Ectodermal cell (in vitro differentiated cells): ENCODE measurements at regions not wholly inside any gene's neighbourhood (a gene's known extent, or its start where the extent isn't known, plus 50 kb on each side); places are given as distances from the start of the nearest gene placed in this dataset.

Experiments used
- H3K27ac ChIP-seq: 2 replicates; pipeline ENCODE4 v1.7.0; 2013; ENCODE audit warnings: mild to moderate bottlenecking, low read depth, low read length; ENCODE audit not compliant: insufficient read depth, poor library complexity, severe bottlenecking
- H3K27me3 ChIP-seq: 2 replicates; pipeline ENCODE4 v1.7.0; 2013; ENCODE audit warnings: mild to moderate bottlenecking, low read length; ENCODE audit not compliant: insufficient read depth, control insufficient read depth, poor library complexity, severe bottlenecking
- H3K36me3 ChIP-seq: one replicate; pipeline ENCODE4 v1.7.0; 2013; ENCODE audit warnings: low read length; ENCODE audit not compliant: control insufficient read depth, insufficient read depth
- H3K4me1 ChIP-seq: one replicate; pipeline ENCODE4 v1.7.0; 2013; ENCODE audit warnings: low read length; ENCODE audit not compliant: control insufficient read depth, insufficient read depth
- H3K4me3 ChIP-seq: 2 replicates; pipeline ENCODE4 v1.7.0; 2013; ENCODE audit warnings: low read depth, low read length, control low read depth; ENCODE audit not compliant: insufficient read depth
- H3K9me3 ChIP-seq: 2 replicates; pipeline ENCODE4 v1.7.0; 2013; ENCODE audit warnings: mild to moderate bottlenecking, low read length, moderate library complexity; ENCODE audit not compliant: control insufficient read depth
- WGBS, 2 experiments: methylation state at CpG; one replicate each; pipeline ENCODE4 v1.1.7; 2013; ENCODE audit warnings: missing lambda C conversion rate in 2 of 2; 5-methylcytosine and 5-hydroxymethylcytosine counted together

DNA sequence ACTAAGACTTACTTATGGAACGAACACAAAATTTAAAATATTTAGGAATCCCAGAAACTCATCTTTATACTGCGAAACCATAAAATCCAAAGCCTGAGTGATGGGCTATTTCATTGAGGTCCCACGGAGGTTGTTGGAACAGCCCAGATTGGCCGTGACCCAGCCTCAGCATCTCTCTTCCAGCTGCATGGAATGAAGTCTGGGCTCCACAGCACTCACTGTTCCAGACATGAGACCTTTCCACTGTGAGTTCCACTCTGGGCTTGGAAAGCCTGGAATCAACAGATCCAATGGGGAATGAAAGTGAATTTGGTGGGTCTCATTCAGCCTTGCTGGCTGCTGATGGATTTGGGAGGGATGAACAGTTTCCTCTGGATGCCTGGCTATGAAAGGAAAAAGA is 184.9 kb downstream of the EMX2 start:
- Histone ChIP-seq H3K4me3 (no peak overlapping the region), H3K27me3 (no peaks in the 10 kb centered on the region), H3K27ac (no peak overlapping the region), H3K4me1 (no peaks in the 10 kb centered on the region), H3K36me3 (no peaks in the 10 kb centered on the region), H3K9me3 (no peaks in the 10 kb centered on the region)
- WGBS, 2 experiments: 94 to 98% methylated on average over 4 of the region's 4 CpGs

DNA sequence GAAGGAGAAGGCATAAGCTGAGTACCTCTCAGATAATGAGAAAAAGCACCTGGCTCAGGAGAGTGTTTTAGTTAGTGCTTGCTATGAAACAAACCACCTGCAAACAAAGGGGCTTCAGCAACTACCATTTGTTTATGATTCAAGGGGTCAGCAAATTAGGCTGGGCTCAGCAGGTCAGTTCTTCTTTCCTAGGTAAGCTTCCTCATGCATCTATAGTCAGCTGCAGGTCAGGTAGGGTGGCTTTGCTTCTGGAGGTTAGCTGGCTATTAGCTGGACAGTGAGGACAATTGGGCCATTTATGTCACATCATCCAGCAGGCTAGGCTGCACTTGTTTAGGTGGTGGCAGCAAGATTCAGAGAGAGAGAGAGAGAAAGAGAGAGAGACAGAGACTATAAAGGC is 185.5 kb downstream of the EMX2 start:
- no peaks in the 10 kb centered on the region for H3K36me3 ChIP-seq
- no peaks in the 10 kb centered on the region for H3K27me3 ChIP-seq
- no peak overlapping the region for H3K4me3 ChIP-seq
- no peak overlapping the region for H3K27ac ChIP-seq
- H3K9me3 ChIP-seq: no peaks in the 10 kb centered on the region
- H3K4me1 ChIP-seq: no peaks in the 10 kb centered on the region

DNA sequence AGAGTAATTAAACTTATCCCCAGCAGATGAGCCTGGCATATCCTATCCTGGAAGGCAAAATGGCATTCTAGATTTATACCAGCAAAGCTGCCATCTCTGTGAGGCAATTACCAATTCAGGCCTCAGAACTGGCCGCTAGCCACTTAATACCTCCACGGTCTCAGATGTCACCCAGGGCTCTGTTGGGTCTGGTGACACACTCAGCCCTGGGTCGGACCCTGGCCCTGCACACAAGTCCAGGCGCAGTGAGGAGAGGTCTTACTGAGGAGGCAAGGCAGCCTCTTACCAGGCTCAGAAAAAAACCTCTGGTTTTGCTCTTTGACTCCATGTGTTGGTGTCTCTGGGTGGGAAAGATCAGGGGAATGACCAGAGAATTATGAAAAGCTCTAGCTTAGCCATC is 186.6 kb downstream of the EMX2 start:
- no peak overlapping the region for H3K4me3 ChIP-seq
- WGBS, 2 experiments: 93 to 97% methylated on average over 4 of the region's 4 CpGs
- no peaks in the 10 kb centered on the region for H3K9me3 ChIP-seq
- no peak overlapping the region for H3K27ac ChIP-seq
- H3K27me3 ChIP-seq: peaks cover 8% of the 10 kb centered on the region
- H3K36me3 ChIP-seq: no peaks in the 10 kb centered on the region
- no peaks in the 10 kb centered on the region for H3K4me1 ChIP-seq

DNA sequence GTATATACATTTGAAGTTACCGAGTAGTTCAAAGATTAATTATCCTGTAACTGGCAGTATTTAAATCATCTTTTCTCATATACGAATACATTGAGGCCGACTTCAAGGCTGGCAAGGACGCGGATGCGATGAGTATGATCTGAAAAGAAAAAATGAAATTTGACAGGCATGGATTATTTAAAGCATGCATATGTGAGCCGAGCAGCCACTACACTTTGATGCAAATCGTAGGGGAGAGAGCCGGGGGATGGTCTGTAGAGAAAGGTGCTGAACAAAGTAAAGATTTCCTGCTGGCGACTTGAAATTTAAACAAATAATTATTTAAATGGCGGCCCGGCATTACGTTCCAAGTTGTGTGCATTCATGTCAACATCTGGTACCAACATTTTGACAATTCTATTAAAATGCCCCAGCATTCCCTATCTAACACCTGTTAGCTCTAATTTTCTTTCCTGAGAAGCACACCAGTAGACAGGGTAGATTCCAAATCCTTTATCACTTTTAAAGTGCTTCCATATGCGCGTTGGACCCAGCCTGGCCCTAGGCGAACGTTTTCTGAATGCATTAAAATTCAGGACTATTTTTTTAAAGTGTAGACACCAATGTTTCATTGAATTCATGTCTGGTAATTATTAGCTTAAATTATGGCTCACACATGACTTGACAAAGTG is 188.7 kb downstream of the EMX2 start:
- no peak overlapping the region for H3K27ac ChIP-seq
- no peak overlapping the region for H3K4me3 ChIP-seq
- no peaks in the 10 kb centered on the region for H3K9me3 ChIP-seq
- H3K36me3 ChIP-seq: no peaks in the 10 kb centered on the region
- WGBS, 2 experiments: 84 to 89% methylated on average over 16 to 17 of the region's 17 CpGs
- peaks cover 28% of the 10 kb centered on the region for H3K27me3 ChIP-seq
- peaks cover 9% of the 10 kb centered on the region for H3K4me1 ChIP-seq

DNA sequence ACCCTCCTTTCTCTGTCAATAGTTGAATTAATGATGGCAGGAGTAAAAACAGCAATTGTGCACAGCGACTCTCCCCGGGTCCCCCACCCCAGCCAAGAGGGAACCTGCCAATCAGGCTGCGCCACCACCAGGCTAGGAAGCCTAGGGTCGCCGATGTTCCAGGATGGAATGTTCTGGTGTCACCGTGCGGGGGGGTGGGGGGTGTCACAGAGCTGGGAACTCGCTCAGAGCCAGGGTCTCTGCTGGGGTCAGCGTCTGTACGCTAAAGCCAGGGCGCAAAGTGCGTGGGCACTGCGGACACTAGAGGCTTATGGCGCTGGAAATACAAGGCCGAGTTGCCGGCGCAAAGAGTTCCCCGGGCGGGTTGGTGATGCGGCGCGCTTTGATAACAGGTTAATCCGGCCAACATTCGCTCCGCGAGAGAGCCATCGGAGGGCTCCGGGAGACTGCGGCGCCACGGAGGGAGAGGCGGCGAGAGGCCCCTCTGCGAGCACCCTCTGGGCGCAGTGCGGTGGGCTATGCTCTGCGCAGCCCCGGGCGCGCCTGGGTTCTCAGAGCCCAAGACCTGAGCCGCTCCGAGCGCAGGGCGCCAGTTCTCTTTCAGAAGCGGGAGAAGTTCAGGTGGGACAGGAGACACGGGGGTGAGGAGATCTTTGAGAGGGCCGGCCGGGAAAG is 192.3 kb downstream of the EMX2 start:
- peaks cover 14% of the 10 kb centered on the region for H3K4me1 ChIP-seq
- 51 to 57% methylated on average over 48 of the region's 48 CpGs for WGBS, 2 experiments
- peaks cover 28% of the 10 kb centered on the region for H3K27me3 ChIP-seq
- H3K4me3 ChIP-seq: peak overlapping the region; percentile 16
- no peaks in the 10 kb centered on the region for H3K36me3 ChIP-seq
- H3K9me3 ChIP-seq: no peaks in the 10 kb centered on the region
- H3K27ac ChIP-seq: no peak overlapping the region

GRCh38 chr10:117736655-117737054 is 194.1 kb downstream of the EMX2 start:
- Histone ChIP-seq H3K4me3 (no peak overlapping the region), H3K27ac (no peak overlapping the region), H3K27me3 (peaks cover 28% of the 10 kb centered on the region), H3K9me3 (no peaks in the 10 kb centered on the region), H3K4me1 (peaks cover 14% of the 10 kb centered on the region), H3K36me3 (no peaks in the 10 kb centered on the region)
- 79 to 83% methylated on average over 7 of the region's 7 CpGs for WGBS, 2 experiments

GRCh38 chr10:117740088-117740487 is 197.5 kb downstream of the EMX2 start:
- Histone ChIP-seq H3K27me3 (peaks cover 11% of the 10 kb centered on the region), H3K4me3 (no peak overlapping the region), H3K36me3 (no peaks in the 10 kb centered on the region), H3K27ac (peak overlapping the region; percentile 31), H3K9me3 (no peaks in the 10 kb centered on the region), H3K4me1 (peaks cover 8% of the 10 kb centered on the region)
- WGBS, 2 experiments: 32 to 51% methylated on average over 1 of the region's 1 CpG

GRCh38 chr10:117740691-117741222 is 198.2 kb downstream of the EMX2 start:
- H3K4me1 ChIP-seq: peaks cover 6% of the 10 kb centered on the region
- H3K4me3 ChIP-seq: no peak overlapping the region
- H3K36me3 ChIP-seq: no peaks in the 10 kb centered on the region
- H3K9me3 ChIP-seq: no peaks in the 10 kb centered on the region
- 59 to 70% methylated on average over 6 of the region's 6 CpGs for WGBS, 2 experiments
- H3K27me3 ChIP-seq: peaks cover 4% of the 10 kb centered on the region
- H3K27ac ChIP-seq: peak overlapping the region; percentile 31

DNA sequence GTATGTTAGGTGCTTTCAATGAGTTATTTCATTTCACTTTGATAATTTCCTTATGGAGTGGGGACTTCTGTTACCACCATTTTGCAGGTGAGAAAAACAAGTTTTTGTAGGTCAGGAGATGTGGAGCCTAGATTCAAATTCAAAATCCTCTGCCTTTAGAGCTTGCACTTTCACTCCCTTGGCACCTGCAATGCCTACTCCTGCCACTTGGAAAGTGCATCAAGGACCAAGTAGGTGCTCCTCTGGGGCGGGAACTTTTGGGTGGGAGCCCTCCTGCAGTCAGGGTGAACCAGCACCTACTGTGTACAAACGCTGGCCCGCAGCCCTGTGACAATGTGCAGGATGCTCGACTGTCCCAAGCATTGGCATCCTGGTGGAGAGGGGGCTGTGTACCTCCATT is 199.0 kb downstream of the EMX2 start:
- Histone ChIP-seq H3K4me1 (peaks cover 2% of the 10 kb centered on the region), H3K27ac (no peak overlapping the region), H3K4me3 (no peak overlapping the region), H3K9me3 (no peaks in the 10 kb centered on the region), H3K36me3 (no peaks in the 10 kb centered on the region), H3K27me3 (no peaks in the 10 kb centered on the region)
- WGBS, 2 experiments: 89 to 96% methylated on average over 4 of the region's 4 CpGs

DNA sequence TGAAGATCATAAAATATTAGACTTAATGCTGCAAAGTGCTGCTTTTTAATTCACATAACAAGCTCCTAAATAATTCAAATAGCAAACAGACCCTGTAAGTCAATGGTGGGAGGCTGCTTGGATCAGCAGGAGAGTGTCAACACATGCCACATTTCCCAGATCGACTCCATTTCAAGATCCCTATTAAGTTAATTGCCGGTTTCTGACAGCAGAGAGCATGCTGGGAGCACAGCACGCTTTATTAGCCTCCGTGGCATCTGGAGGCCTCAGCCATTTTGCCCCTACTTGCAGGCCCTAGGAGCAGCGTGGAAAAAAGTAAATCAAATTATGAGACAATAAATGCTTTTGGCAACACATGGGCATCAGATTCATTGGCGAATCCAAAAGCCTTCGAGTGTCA is 201.0 kb downstream of the EMX2 start:
- no peaks in the 10 kb centered on the region for H3K27me3 ChIP-seq
- no peaks in the 10 kb centered on the region for H3K4me1 ChIP-seq
- WGBS, 2 experiments: 92% methylated on average over 7 of the region's 7 CpGs
- H3K4me3 ChIP-seq: no peak overlapping the region
- H3K9me3 ChIP-seq: no peaks in the 10 kb centered on the region
- no peaks in the 10 kb centered on the region for H3K36me3 ChIP-seq
- no peak overlapping the region for H3K27ac ChIP-seq
